GM19035 (cell line): ENCODE measurements at regions not wholly inside any gene's neighbourhood (a gene's known extent, or its start where the extent isn't known, plus 50 kb on each side); places are given as distances from the start of the nearest gene placed in this dataset.

Experiments
- ATAC-seq: cut with Tn5 transposase; IDR thresholded peaks from one replicate; pipeline ENCODE4 v1.9.1; 2021; ENCODE audit not compliant: unreplicated experiment

- no peak for ATAC-seq
These were observed 58.5 kb downstream of the MAIP1 start for GRCh38 chr2:200013906-200014305.

- peak; percentile 54 for ATAC-seq
These were observed 66.2 kb downstream of the MAIP1 start for GRCh38 chr2:200021449-200022114.

GRCh38 chr2:200022511-200022910 is 67.1 kb downstream of the MAIP1 start:
- ATAC-seq, result no peak

- no peak for ATAC-seq
These were observed 68.2 kb downstream of the MAIP1 start for GRCh38 chr2:200023570-200023969.

GRCh38 chr2:200025717-200026116 is 70.3 kb downstream of the MAIP1 start:
- ATAC-seq, result no peak

GRCh38 chr2:200026332-200027230 is 71.2 kb downstream of the MAIP1 start:
- ATAC-seq, result no peak

- ATAC-seq, result no peak
These were observed 73.6 kb downstream of the MAIP1 start for GRCh38 chr2:200028998-200029397.

- no peak for ATAC-seq
These were observed 77.5 kb downstream of the MAIP1 start for GRCh38 chr2:200032895-200033294.

GRCh38 chr2:200033929-200034328 is 78.5 kb downstream of the MAIP1 start:
- no peak for ATAC-seq

GRCh38 chr2:200034816-200035215 is 79.4 kb downstream of the MAIP1 start:
- ATAC-seq, result no peak

GRCh38 chr2:200039724-200040650 is 84.6 kb downstream of the MAIP1 start:
- no peak for ATAC-seq

GRCh38 chr2:200040831-200041230 is 85.4 kb downstream of the MAIP1 start:
- ATAC-seq, result no peak

GRCh38 chr2:200041639-200042038 is 86.3 kb downstream of the MAIP1 start:
- ATAC-seq, result no peak

- ATAC-seq, result no peak
These were observed 86.8 kb downstream of the MAIP1 start for GRCh38 chr2:200042102-200042735.

GRCh38 chr2:200042944-200043343 is 87.6 kb downstream of the MAIP1 start:
- ATAC-seq, result no peak

GRCh38 chr2:200044453-200044852 is 89.1 kb downstream of the MAIP1 start:
- no peak for ATAC-seq

- no peak for ATAC-seq
These were observed 93.0 kb downstream of the MAIP1 start for GRCh38 chr2:200048421-200048820.

GRCh38 chr2:200049086-200049485 is 93.7 kb downstream of the MAIP1 start:
- no peak for ATAC-seq

GRCh38 chr2:200050921-200051610 is 95.7 kb downstream of the MAIP1 start:
- ATAC-seq, result no peak

- no peak for ATAC-seq
These were observed 96.2 kb downstream of the MAIP1 start for GRCh38 chr2:200051611-200051945.
